ENCODE measurements at regions not wholly inside any gene's neighbourhood (a gene's known extent, or its start where the extent isn't known, plus 50 kb on each side); places are given as distances from the start of the nearest gene placed in this dataset.

DNA sequence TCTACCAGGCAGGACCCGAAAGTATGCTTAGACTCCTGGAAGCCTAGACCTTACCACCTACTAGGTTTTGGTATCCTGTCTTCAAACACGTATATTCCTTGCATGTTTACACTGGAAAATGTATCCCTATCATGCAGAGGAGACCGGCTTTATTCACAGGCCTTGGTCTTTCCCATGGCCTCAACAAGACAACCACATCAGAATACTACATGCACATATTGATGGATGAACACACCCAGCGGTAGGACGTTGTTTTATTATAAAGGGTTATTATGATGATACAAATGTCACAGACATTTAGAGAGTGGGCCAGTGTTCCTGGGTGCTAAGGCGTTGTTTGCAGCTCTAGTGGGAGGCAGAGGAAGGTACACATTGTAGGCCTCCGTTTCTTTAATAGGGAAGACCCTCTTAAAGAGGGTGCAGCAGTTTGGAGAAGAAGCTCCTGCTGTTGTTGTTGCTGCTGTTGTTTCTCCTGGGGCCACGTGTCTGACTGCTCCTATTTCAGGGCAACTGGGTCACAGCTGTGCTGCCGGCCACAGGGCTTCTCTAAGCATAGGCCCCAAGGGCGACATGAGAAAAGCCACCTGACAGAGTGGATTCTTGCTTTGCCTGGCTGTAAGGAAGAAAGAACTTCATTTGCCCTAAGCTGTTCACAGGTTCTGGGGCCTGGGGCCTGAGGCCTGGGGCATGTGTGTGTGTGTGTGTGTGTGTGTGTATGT, 98.3 kb upstream of the SASH1 start:
- H3K4me3 ChIP-seq (ENCODE audit: low read length), result no peak overlapping the region
- DNase-seq (ENCODE audit: low read depth), result no peak

DNA sequence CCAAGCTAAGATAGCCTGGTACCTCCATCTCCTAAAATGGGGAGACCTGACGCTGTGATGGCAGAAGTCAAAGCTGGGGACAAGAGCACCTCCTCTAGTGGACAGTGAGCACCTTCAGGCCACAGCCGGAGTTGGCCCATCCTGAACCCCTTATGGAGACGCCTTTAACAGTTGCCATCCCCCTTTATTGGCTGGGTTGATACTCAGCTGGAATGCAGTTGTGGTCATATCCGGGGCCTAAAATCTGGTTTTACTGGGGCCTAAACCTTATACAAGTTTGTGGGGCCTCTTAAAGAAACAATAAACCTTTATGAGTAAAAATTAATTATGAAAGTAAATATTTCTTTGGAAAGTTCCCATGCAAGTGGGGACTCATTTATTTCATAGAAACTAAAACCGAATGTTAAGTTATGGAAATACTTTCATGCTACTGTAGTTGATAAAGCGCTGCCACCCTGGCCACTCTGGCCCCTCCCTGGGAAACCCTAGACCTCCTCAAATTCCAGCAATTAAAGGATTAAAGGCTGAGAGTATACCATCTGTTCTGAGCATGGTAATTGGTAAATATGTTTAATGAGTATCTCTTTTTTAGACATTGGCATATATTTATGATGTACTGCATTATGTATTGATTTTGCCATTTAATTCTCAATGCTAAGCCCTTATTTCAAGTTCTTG, 95.1 kb upstream of the SASH1 start:
- TF ChIP-seq, protein P1, sequence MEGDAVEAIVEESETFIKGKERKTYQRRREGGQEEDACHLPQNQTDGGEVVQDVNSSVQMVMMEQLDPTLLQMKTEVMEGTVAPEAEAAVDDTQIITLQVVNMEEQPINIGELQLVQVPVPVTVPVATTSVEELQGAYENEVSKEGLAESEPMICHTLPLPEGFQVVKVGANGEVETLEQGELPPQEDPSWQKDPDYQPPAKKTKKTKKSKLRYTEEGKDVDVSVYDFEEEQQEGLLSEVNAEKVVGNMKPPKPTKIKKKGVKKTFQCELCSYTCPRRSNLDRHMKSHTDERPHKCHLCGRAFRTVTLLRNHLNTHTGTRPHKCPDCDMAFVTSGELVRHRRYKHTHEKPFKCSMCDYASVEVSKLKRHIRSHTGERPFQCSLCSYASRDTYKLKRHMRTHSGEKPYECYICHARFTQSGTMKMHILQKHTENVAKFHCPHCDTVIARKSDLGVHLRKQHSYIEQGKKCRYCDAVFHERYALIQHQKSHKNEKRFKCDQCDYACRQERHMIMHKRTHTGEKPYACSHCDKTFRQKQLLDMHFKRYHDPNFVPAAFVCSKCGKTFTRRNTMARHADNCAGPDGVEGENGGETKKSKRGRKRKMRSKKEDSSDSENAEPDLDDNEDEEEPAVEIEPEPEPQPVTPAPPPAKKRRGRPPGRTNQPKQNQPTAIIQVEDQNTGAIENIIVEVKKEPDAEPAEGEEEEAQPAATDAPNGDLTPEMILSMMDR (conservative IDR thresholded peaks at IDR 0.05; ENCODE audit: low read depth, low read length), result no peak
- no peak for DNase-seq (ENCODE audit: low read depth)
- no peak overlapping the region for H3K4me3 ChIP-seq (ENCODE audit: low read length)

More for the DNA sequence above, 98.3 kb upstream of the SASH1 start:
- TF ChIP-seq, protein P1 (conservative IDR thresholded peaks at IDR 0.05; ENCODE audit: low read depth, low read length), result no peak

DNA sequence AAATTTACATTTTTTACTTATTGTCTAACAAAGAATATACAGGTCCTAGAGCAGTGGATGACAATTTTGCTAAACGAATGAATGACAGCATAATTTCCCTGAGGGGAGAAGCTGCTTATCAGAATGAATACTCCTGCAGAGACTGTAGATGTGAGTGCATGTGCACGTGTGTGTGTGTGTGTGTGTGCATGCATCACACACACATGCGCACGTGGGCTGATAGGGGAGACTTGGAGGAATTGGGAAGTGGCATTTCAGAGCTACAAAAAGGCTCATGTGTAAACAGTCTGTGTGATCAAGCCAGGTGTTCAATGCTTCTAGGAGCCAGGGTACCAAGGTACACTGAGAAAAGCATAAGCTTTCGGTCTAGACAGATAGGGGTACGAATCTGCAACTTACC, 93.5 kb upstream of the SASH1 start:
- H3K4me3 ChIP-seq (ENCODE audit: low read length), result no peak overlapping the region
- TF ChIP-seq, protein P1 (conservative IDR thresholded peaks at IDR 0.05; ENCODE audit: low read depth, low read length), result no peak
- no peak for DNase-seq (ENCODE audit: low read depth)

GRCh38 chr6:148249679-148250375, 92.8 kb upstream of the SASH1 start:
- no peak for DNase-seq (ENCODE audit: low read depth)
- no peak overlapping the region for H3K4me3 ChIP-seq (ENCODE audit: low read length)
- TF ChIP-seq, protein P1 (conservative IDR thresholded peaks at IDR 0.05; ENCODE audit: low read depth, low read length), result no peak

- no peak for DNase-seq (ENCODE audit: low read depth)
Observed at GRCh38 chr6:148250975-148251685, 91.5 kb upstream of the SASH1 start.

GRCh38 chr6:148251891-148252290, 90.7 kb upstream of the SASH1 start:
- TF ChIP-seq, protein P1 (conservative IDR thresholded peaks at IDR 0.05; ENCODE audit: low read depth, low read length), result no peak
- no peak overlapping the region for H3K4me3 ChIP-seq (ENCODE audit: low read length)
- no peak for DNase-seq (ENCODE audit: low read depth)

More at GRCh38 chr6:148250975-148251685, 91.5 kb upstream of the SASH1 start:
- TF ChIP-seq, protein P1 (conservative IDR thresholded peaks at IDR 0.05; ENCODE audit: low read depth, low read length), result peak; percentile 42
- H3K4me3 ChIP-seq (ENCODE audit: low read length), result no peak overlapping the region

Data from retinal pigment epithelial cell (primary cell).